GM12865 (cell line): ENCODE measurements at regions not wholly inside any gene's neighbourhood (a gene's known extent, or its start where the extent isn't known, plus 50 kb on each side); places are given as distances from the start of the nearest gene placed in this dataset.
"Not testable (repeated sequence)": the region's sequence is repeated elsewhere in the genome, so short reads cannot be mapped to it uniquely, and the experiment has no call there.

Source experiments
- DNase-seq: peaks from one replicate; pipeline ENCODE4 v3.0.0; 2010; ENCODE audit warnings: low read depth
- H3K4me3 ChIP-seq: 2 replicates; pipeline ENCODE4 v1.5.1; 2011; ENCODE audit warnings: mild to moderate bottlenecking, low read depth, low read length, control low read depth
- TF ChIP-seq, protein P1 (sequence below): IDR thresholded peaks from 2 replicates; pipeline ENCODE4 v1.5.1; 2011; ENCODE audit warnings: low read length, control low read depth, low read depth, inconsistent platforms; ENCODE audit not compliant: insufficient read depth; ENCODE audit errors: missing control alignments

DNA sequence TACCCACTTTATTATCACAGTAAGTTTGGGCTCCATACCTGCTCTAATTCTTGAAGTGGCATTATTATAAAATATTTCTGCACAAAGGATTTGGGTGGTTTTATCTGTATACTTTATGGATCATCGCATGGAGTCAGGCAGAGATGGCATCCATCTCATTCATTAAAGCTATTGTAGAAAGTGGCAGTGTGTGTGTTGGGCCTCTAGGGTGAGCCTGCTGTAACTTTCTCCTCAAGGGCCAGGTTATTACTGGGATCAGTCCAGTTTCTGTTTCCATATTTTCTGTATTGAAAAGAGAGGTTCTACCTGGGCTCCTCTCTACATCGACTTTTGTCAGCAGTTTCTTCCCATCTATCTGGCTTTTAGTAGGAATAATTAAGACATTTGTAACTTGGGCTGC is 511.1 kb downstream of the MMUT start:
- H3K4me3 ChIP-seq: no peak overlapping the region
- TF ChIP-seq, protein P1, sequence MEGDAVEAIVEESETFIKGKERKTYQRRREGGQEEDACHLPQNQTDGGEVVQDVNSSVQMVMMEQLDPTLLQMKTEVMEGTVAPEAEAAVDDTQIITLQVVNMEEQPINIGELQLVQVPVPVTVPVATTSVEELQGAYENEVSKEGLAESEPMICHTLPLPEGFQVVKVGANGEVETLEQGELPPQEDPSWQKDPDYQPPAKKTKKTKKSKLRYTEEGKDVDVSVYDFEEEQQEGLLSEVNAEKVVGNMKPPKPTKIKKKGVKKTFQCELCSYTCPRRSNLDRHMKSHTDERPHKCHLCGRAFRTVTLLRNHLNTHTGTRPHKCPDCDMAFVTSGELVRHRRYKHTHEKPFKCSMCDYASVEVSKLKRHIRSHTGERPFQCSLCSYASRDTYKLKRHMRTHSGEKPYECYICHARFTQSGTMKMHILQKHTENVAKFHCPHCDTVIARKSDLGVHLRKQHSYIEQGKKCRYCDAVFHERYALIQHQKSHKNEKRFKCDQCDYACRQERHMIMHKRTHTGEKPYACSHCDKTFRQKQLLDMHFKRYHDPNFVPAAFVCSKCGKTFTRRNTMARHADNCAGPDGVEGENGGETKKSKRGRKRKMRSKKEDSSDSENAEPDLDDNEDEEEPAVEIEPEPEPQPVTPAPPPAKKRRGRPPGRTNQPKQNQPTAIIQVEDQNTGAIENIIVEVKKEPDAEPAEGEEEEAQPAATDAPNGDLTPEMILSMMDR: no peak
- DNase-seq: no peak

DNA sequence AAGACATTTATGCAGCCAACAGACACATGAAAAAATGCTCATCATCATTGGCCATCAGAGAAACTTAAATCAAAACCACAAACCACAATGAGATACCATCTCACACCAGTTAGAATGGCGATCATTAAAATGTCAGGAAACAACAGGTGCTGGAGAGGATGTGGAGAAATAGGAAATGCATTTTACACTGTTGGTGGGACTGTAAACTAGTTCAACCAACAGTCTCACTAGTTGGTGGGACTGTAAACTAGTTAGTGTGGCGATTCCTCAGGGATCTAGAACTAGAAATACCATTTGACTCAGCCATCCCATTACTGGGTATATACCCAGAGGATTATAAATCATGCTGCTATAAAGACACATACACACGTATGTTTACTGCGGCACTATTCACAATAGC is 518.8 kb downstream of the MMUT start:
- DNase-seq, H3K4me3 ChIP-seq: not testable (repeated sequence)

DNA sequence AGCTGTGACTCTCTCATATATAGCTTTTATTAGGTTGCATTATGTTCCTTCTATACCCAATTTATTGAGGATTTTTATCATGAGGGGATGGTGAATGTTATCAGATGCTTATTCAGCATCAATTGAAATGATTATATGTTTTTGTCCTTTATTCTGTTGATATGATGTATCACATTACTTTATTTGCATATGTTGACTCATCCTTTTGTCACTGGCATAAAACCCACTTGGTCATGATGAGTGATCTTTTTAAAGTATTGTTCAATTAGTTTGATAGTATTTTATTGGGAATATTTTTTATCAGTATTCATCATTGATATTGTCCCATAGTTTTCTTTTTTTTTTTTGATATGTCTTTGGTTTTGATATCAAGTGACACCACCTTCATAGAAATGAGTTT is 529.9 kb downstream of the MMUT start:
- H3K4me3 ChIP-seq: no peak overlapping the region
- TF ChIP-seq, protein P1: no peak
- DNase-seq: no peak

DNA sequence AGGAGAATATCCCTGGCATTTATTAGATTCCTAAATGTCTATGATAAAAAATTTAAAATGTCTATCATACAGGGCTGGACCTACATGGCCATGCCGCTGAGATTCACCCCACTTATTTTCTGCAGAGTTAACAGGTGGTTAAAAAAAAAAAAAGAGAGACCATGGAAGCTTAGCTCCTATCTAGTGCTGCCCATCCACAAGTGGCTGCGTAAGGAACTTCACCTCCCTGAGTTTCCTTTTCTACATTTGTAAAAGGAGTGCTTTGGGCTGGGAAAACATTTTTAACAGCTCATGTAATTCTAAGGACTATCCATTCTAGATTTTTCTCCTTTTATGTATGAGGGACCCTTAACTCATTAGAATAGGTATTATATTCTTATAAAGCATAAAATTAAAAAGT is 534.1 kb downstream of the MMUT start:
- no peak for DNase-seq
- TF ChIP-seq, protein P1: no peak

DNA sequence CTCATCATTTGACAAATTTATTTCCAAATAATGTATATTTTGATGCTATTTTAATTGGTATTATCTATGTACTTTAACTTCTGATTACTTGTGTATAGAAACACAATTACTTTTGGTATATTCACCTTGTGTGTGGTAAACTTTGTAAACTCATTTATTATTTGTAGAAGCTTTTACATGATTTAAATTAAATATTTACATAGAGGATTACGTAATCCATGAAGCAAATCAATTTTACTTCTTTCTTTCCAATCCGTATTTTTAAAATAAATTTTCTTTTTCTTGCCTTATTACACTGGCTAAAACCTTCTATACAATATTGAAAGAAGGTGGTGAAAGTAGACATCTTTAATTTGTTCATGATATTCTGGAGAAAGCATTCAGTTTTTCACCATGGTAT is 540.2 kb downstream of the MMUT start:
- no peak overlapping the region for H3K4me3 ChIP-seq
- DNase-seq: no peak
- TF ChIP-seq, protein P1: no peak

More for the DNA sequence above, 534.1 kb downstream of the MMUT start:
- no peak overlapping the region for H3K4me3 ChIP-seq

DNA sequence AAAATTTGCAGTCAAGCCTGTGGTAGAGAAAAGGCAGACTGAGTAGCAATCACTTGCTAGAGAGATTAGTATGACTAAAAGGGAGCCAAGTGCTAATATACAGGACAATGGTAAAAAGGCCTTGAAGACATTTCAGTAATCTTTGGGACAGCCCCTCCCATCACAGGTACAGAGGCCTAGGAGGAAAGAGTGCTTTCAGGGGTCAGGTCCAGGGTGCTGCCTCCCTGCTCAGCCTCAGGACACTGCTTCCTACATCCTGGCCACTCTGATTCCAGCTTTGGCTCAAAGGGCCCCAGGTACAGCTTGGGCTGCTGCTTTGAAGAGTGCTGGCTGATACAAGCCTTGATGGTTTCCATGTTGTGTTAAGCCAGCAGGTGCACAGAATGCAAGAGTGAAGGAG is 543.5 kb downstream of the MMUT start:
- no peak overlapping the region for H3K4me3 ChIP-seq
- DNase-seq: no peak
- TF ChIP-seq, protein P1: no peak

DNA sequence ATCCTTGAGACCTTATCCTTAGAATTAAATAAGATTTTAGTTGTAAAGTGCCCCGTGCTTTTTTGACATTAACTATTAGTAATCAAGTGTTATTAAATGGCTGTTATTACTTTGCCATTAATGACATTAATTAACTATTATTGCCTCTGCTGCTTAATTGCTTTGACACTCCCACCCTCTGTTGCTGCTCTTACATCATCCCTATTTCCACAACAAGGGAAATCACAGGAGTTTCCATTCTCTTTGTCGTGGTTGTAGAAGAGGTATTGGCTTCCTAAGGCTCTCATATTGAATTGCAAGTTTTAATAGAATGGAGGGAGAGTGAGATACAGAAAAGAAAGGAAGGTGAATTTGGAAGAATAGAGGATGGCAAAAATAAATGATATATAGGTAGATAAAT is 545.8 kb downstream of the MMUT start:
- H3K4me3 ChIP-seq: no peak overlapping the region

More for the DNA sequence above, 545.8 kb downstream of the MMUT start:
- TF ChIP-seq, protein P1: no peak
- DNase-seq: no peak
